HEK293 (cell line): ENCODE measurements at regions not wholly inside any gene's neighbourhood (a gene's known extent, or its start where the extent isn't known, plus 50 kb on each side); places are given as distances from the start of the nearest gene placed in this dataset.

ENCODE experiments used
- GLIS1 ChIP-seq: fragments of 450-650 bp; formaldehyde crosslinking; IDR thresholded peaks from 2 replicates; pipeline ENCODE4 v1.5.1; 2016; ENCODE audit warnings: missing biosample characterization, missing genetic modification characterization
- SALL2 ChIP-seq: fragments of 450-650 bp; formaldehyde crosslinking; IDR thresholded peaks from 2 replicates; pipeline ENCODE4 v1.5.0; 2017; ENCODE audit warnings: missing biosample characterization, mild to moderate bottlenecking, missing genetic modification characterization, borderline replicate concordance
- YY1 ChIP-seq: fragments of 450-650 bp; formaldehyde crosslinking; IDR thresholded peaks from 2 replicates; pipeline ENCODE4 v1.5.1; 2018; ENCODE audit warnings: missing biosample characterization, missing genetic modification characterization
- ZNF292 ChIP-seq: fragments of 450-650 bp; formaldehyde crosslinking; IDR thresholded peaks from 2 replicates; pipeline ENCODE4 v1.5.1; 2016; ENCODE audit warnings: low read depth, missing biosample characterization, missing genetic modification characterization, borderline replicate concordance
- ZSCAN16 ChIP-seq: fragments of 450-650 bp; formaldehyde crosslinking; IDR thresholded peaks from 2 replicates; pipeline ENCODE4 v1.5.1; 2016; ENCODE audit warnings: missing biosample characterization, missing genetic modification characterization
- TF ChIP-seq, protein P1 (sequence below): fragments of 450-650 bp; formaldehyde crosslinking; IDR thresholded peaks from 2 replicates; pipeline ENCODE4 v1.5.1; 2016; ENCODE audit warnings: missing biosample characterization, missing genetic modification characterization, low read depth
- TF ChIP-seq, protein P2 (sequence below): fragments of 450-650 bp; formaldehyde crosslinking; IDR thresholded peaks from 2 replicates; pipeline ENCODE4 v1.5.1; 2016; ENCODE audit warnings: missing biosample characterization, missing genetic modification characterization

DNA sequence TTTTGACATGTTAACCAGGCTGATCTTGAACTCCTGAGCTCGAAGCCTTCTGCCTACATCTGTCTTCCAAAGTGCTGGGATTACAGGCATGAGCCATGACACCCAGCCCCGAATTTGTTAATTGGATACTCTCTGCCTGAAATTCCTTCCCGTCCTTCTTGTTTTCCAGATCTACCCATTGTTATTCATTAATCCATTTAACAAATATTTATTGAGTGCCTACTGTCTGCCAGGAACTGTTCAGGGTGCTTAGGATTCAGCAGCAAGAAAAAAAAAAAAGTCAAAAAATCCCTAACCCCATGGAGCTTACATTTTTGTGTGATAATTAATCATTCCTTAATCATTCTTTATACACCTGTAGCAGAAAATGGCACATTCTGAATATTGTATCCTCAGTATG, 206.8 kb upstream of the FOXD3 start:
- TF ChIP-seq ZNF292 (tag by site-specific recombination) (no peak), YY1 (tag by site-specific recombination) (no peak), GLIS1 (tag by site-specific recombination) (no peak), SALL2 (tag by site-specific recombination) (no peak), ZSCAN16 (no peak)
- TF ChIP-seq, protein P1, sequence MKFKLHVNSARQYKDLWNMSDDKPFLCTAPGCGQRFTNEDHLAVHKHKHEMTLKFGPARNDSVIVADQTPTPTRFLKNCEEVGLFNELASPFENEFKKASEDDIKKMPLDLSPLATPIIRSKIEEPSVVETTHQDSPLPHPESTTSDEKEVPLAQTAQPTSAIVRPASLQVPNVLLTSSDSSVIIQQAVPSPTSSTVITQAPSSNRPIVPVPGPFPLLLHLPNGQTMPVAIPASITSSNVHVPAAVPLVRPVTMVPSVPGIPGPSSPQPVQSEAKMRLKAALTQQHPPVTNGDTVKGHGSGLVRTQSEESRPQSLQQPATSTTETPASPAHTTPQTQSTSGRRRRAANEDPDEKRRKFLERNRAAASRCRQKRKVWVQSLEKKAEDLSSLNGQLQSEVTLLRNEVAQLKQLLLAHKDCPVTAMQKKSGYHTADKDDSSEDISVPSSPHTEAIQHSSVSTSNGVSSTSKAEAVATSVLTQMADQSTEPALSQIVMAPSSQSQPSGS (tag by site-specific recombination), result no peak
- TF ChIP-seq, protein P2, sequence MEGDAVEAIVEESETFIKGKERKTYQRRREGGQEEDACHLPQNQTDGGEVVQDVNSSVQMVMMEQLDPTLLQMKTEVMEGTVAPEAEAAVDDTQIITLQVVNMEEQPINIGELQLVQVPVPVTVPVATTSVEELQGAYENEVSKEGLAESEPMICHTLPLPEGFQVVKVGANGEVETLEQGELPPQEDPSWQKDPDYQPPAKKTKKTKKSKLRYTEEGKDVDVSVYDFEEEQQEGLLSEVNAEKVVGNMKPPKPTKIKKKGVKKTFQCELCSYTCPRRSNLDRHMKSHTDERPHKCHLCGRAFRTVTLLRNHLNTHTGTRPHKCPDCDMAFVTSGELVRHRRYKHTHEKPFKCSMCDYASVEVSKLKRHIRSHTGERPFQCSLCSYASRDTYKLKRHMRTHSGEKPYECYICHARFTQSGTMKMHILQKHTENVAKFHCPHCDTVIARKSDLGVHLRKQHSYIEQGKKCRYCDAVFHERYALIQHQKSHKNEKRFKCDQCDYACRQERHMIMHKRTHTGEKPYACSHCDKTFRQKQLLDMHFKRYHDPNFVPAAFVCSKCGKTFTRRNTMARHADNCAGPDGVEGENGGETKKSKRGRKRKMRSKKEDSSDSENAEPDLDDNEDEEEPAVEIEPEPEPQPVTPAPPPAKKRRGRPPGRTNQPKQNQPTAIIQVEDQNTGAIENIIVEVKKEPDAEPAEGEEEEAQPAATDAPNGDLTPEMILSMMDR (tag by site-specific recombination), result no peak
